Activated T-helper 1 cell treated with Interleukin-2 at 50 U/mL for 16 hours (primary cell): ENCODE measurements at regions not wholly inside any gene's neighbourhood (a gene's known extent, or its start where the extent isn't known, plus 50 kb on each side); places are given as distances from the start of the nearest gene placed in this dataset.

Experiments used
- DNase-seq: peaks from one replicate; pipeline ENCODE4 v3.0.0-alpha.2; 2020; ENCODE audit warnings: low read depth

DNA sequence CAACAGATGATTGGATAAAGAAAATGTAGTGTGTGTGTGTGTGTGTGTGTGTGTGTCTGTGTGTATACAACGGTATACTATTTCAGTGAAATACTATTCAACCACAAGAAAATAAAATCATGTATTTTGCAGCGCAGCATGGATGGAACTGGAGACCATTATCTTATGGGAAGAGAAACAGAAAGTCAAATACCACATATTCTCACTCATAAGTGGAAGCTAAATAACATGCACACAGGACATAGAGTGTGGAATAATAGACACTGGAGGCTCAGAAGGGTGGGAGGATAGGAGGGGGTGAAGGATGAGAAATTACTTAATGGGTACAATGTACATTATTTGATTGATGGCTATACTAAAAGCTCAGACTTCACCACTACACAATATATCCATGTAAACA is 609.1 kb upstream of the SLC39A10 start:
- DNase-seq = no peak

DNA sequence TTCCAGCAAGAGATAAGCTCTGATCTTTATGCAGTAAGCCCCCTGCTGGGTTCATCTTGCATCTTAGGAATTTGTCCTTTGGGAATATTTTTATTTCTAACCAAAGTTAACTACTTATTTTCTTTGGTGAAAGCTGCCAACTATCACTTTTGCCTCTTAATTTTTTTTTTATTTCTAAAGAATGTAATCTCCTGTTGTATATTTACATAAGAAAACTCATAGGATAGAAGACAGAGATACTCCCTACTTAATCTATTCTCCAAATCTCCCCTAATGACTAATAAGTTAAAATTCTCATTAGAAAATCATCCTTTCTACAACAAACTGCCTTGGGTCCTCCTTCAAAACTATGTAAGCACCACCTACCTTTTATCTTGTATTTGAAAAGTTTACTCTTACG is 612.2 kb upstream of the SLC39A10 start:
- DNase-seq = no peak

DNA sequence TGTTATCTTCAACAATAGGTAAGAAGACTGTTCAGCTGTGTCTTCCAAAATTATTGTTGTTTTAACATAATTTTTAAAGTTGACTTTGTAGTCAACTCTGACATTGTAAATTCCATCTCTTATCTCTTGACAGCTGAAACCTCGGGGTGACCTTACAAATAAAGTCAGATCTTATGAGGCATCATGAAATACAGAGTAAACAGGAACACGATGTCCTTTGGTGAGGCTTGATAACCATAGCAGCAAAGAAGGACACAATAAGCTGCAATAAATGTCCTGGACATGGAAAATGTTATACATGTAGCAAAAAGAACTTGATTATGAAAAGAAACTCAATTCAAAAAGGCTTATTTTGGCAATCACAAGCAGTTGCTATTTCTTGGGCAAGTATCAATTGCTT is 618.9 kb upstream of the SLC39A10 start:
- DNase-seq = no peak

DNA sequence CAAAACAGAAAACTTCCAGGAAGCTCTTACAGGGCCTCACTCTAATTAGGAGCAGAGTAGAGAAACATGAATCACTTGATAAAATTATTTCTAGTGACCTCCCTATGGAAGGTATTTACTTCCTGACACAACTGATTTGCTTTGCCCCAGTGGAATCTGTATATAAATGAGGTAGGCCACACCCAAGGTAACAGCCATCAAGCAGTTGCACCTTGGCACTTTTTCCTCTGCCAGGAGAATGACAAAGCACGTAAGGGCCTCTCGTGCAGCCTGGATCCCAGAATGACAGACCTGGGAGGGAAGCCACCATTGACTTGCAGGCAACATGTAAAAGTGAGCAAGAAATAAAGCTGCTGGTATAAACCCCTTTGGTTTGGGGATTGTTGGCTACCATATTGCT is 620.0 kb upstream of the SLC39A10 start:
- no peak for DNase-seq

DNA sequence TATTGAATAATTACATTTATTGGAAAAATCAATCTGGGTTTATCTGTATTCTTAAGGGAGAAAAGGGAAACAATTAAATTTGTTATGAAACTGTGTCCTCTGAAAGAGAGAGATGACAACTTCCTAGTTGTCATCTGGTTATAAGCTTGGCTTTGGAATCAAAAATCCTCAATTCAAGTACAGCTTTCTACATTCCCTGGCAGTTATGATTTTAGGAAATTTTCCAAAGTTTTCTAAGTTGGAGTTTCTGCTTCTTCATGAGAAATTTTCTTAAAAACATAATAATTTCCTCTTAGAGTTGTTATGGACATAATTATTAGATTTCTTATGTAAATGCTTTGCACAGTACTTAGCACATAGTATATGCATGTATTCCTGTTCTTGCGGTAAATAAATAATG is 625.6 kb upstream of the SLC39A10 start:
- no peak for DNase-seq

DNA sequence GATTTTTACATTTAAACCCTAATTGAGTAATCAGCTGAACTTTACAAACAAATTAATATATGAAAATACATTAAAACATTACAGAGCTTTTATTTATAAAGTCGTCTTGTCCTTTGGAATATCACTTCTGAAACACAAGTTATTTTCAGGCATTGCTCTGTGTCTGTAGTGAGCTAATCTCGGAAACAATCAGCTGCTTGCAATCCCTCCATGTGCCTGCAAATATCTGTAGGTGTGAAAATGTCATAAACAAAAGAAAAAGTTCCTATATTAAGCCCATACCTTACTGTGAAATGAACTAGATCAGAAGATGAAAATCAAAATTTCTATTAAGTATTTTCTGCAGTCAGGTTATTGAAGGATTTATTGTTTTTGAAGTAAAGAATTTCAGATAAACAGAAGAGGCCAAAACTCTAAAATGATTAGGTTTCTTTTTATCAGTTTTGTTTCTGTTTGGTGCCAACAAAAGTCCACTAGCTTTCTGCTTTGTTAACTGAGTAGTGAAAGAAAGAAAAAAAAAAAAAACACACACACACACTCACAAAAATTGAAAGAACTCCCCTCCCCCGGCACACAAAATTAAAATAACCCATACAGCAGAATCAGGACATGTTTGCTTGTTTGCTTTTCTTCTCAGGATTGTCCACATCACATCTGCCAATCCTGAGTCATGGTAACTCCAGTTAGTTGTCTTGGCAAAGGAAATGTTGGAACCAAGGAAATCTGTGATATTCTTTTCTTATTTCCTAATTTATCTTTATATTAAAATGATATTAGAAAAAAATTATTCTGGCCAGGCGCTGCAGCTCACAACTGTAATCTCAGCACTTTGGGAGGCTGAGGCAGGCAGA is 627.0 kb upstream of the SLC39A10 start:
- DNase-seq = no peak

DNA sequence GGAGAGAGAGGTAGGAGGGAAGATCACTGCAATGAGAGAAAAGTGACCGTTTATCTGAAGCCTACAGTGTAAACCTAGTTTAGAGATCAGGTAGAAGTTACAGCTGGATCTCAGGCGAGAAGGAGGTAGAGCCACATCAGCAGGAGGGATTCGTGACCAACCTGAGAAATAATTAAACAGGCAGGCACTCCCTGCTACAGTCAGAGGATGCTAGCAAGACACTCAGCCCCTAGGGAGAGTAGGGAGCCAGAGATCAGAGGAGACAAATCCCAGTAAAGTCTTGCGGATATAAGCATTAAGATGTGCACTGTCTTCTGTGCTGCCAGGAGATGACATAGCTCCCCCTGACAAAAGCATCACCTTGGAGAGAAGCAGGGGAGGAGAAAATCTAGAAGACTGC is 629.1 kb upstream of the SLC39A10 start:
- DNase-seq = no peak

DNA sequence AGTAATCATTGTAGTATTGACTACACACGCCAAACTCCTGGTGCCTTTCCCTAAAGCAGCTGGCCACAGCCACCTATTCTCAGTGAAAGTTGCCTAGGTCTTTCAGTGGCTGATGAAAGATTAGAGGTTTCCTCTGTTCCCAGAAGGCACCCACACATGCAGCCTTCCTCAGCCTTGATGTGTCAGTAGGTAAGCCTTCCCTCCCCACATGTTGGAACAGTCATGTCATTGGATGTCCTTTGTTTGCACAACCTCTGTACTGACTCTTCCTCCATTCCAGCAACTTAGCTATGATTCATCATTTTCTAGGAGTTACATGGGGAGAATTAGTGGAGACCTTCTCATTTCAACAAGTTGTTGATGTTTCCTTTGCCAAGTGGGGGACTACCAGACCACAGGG is 630.8 kb upstream of the SLC39A10 start:
- no peak for DNase-seq

DNA sequence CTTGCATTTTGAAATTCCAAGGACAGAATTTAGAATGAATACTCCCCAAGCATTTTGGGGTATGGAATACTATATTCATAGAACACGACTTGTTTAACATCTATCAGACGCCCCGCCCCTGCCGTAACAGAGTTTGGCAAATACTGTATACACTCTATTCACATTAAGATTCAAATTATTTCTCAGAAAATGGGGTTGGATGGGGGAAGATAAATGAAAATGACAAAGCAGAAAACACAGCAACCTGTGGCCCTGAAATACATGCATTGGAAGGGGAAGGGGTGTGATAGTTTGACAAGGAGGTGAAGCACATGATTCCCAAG is 634.6 kb upstream of the SLC39A10 start:
- no peak for DNase-seq

DNA sequence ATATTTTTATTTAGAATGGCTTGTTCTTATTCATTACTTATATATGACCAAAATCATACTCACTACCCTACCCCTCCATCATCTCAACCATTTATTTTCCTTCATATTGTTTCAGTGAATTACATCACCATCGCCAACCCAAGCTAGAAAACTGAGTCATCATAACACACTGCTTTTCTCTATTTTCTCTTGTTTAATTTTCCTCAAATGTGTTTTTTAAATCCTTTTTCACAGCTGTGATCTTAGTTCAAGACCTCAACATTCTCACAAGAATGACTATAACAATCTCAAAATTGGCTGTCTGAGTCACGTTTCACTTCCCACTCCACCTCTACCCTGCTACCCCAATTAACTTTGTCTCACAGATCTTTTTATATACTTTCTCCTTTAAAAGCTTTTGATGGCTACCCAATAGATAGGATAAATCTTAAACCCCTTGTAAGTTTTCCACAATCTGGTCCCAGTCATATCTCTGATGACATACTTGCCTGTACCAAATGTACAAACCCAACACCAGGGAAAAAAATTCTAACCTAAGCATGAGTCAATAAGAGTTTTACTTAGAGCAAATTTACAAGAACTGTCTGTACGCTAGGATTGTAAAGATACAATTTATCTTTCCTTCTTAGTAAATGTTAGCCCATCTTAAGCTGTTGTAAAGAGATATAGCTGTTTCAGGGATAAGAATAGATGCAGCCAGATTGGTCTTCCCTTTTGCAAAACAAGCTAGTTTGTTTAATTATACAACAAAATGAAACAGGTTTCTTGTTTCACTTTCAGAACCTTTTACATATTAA is 635.1 kb upstream of the SLC39A10 start:
- DNase-seq = no peak

DNA sequence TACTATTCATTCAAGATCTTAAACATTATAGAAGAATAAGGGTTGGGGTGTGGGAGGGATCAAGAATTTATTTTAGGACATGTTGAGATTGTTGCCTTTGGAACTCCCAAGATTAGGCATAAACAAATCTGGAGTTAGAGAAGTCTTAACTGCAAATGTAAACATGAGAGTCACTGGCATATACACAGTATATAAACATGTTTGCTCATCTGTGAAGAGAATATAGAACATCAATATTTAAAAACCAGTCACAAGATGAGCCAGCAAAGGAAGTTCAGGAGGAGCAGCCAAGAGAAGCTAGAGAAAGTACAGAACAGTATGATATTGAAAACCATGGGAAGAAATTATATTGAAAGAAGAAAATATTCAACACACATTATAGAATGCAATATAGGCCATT is 638.6 kb upstream of the SLC39A10 start:
- no peak for DNase-seq

DNA sequence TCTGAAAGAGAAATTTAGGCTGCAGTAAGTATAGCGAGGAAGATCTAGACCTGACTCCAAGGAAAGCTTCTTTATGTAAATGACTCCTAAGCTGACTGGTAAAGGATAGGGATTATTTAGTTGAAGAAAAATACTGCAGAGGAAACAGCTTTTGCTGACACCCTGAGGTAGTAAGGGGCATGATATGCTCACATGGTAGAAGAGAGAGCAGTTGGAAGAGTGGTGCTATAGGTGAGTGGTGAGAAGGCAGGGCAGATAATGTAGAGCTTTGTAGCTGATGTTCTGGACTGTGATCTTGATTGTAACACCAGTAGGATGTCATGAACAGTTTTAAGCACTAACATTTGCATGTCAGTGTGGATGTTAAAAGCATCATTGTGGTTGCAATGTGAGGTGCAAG is 639.1 kb upstream of the SLC39A10 start:
- DNase-seq = no peak

DNA sequence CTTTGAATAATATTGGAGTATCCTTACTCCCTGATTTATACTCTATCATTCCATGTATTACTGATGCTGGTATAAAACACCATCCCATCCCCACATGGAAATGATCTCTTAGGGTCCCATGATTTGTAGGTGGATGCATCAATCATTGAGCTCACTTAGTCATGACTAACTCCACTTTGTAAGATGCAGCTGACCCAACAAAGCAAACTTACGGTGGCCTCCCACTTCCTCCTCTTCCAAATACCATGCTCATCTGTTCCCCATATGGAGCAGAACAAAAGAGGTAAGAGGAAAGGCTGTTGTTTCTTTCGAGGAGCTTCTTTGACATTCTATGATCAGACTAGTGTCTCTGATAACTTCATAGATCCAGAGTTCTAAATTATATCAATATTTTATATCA is 640.2 kb upstream of the SLC39A10 start:
- DNase-seq = no peak

DNA sequence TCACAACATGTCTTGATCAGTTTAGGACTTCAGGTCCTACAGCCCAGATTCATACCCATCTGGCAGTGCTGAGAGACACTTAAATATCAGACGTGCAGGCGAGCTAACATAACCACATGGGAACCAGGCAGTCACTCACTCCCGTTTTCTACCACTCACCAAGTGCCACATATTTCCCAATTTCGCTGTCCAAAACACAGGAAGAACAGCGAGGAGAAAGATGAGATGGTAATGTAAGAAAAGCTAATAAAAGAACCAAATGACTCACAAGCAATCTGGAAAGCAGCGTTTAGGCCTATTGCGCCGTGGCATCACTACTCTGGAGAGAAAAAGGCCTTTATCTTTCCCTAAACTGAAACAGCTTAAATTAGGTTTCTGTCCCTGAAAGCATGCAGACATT is 647.8 kb upstream of the SLC39A10 start:
- DNase-seq = no peak

DNA sequence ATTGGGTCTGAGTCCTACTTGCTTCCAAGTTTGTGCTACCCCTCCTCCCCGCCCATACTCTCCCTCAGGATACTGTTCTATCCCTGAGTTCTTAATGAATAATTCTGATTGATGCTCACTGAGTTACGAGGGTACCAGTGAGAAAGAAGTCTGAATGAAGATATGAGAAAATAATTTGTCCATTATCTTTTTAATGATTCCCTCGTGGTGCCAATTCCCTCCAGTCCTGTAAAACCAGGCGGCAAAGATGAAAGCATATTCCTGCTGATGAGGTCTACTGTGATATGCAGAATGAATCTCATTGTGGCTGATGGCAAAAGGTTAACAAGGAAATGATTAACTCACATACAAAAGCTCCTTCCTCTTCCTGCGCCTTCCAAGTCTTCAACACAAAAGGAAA is 650.2 kb upstream of the SLC39A10 start:
- no peak for DNase-seq

DNA sequence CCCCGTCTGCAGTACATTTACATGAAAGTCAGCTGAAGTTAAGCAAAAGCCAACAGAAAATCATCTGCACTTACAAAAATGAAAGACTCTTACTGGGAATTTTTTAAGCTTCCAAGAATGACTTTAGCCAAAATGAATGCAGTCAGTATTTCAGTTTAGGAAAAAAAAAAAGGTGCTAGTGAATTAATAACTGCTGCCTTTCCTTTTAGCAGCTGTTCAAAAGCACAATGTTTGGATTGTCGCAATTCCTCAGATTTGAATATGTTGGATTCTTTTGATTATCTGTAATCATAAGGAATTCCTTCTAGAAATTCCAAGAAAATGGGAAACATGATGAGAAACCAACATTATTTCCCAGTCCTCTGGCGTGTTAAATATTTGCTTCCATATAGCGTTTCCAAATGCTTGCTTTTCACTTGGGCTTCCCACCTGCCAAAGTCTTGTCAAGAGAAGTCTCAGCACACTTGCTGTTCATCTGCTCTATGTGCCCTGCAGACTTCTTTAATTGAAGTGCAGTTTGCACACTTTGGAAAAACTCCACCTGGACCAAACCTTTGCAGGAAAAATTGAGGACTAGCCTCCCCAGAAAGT is 653.0 kb upstream of the SLC39A10 start:
- DNase-seq = no peak

DNA sequence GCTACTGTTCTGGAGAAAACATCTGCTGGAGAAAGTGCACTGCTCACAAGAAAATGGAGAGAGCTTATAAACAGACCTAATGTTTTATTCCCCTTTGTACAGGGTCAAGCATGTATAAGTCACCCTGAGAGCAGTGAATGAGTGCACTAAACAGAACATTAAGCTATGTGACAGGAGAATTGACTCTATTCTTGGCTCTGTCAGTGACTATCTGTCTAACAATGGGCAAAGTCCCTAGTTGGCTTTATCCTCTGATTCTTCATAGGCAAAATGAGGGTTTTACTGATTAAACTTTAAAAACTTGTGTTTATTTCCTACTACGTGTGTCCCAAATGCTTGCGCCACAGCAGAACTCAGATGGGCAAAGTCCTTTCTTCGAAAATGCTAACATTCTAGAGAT is 655.1 kb upstream of the SLC39A10 start:
- DNase-seq = no peak

DNA sequence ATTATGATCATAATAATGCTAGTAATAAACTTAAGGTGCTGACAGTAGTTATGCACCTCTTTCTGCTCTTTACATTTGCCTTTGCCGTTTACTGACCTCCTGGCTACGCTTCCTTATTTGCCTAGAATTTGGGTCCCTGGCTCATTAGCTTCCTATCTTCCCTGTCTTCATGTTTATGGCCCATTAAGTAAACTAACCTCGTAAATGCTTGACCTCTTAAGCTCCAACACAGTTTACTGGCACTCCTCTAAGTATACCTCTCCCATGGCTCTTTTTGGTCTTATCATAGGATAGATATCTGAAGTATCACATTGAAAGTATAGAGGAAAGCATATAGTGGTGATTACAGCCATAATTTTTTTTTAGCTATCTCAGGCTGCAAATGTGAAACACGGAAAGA is 657.3 kb upstream of the SLC39A10 start:
- no peak for DNase-seq

DNA sequence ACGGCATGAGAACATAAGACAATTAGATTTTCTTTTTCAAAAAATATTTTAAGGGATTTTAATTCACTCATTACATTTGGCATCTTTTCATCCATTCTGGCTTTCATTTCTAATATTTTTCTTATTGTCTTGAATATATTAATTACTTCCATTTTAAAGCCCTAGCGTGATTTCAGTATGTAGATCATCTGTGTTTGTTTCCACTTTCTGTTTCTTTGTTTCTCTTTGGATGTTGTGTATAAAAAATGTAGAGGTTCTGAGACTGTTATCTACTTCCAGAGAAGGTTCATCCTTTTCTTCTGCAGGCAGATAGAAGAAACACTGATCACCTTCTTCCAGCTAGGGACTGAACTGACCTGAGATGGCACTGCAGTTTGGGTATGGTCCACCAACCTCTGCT is 664.4 kb upstream of the SLC39A10 start:
- DNase-seq = no peak

DNA sequence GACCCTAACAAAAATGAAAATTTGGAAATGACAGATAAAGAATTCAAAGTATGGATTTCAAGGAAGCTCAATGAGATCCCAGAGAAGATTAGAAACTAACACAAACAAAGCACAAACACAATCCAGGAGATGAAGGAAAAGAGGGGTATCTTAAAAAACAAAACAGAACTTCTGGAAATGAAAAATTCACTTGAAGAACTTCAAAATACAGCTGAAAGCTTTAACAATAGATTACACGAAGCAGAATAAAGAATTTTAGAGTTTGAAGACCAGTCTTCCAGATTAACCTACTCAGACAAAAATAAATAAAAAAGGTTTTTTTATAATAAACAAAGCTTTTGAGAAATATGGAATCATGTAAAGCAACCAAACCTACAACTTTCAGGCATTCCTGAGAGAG is 671.8 kb upstream of the SLC39A10 start:
- no peak for DNase-seq

DNA sequence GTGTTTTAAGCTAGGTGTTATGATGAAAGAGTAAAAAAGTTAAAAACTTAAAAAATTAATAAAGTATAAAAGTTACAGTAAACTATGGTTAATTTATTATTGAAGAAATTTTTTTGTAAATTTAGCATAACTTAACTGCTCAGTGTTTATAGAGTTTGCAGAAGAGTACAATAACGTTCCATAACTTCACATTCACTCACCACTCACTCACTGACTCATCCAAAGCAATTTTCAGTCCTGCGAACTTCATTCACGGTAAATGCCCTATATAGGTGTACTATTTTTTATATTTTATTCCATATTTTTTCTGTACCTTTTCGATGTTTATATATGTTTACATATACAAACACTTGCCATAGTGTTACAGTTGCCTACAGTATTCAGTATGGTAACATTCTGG is 694.8 kb upstream of the SLC39A10 start:
- DNase-seq = no peak

DNA sequence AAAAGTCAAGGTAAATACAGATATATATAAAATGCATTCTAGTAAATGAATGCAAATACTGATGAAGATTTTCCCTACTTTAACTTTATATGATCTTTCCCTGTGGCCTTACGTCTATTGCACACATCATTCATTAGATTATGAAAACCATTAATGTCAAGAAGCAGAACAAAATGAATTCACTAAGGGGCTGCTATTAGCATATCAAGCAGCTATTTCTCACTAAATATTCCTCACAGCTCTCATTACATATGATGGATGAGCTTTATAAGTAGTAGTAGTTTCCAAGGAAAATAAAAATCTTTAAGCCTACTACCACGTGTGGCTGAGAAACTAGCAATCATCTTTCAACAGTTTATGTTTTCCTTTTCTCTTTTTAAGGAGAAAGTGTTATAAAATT is 702.8 kb upstream of the SLC39A10 start:
- DNase-seq = no peak

DNA sequence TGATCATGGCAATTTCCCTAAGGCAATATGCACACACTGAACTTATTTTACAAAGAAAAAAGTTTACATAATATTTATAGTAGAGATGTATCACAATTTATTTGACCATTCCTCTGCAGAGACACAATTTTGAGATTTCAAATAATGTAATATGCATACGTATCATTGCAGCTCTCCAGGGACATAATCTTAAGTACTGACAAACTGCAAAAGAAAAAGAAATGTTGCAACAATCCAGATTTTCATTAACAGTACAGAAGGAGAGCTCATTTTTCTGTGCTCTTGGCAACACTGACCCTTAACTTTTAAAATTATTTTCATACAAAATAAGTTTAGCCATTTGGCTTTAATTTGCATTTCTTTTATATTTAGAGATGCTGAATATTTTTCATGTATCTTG is 710.2 kb upstream of the SLC39A10 start:
- DNase-seq = no peak
